Fibroblast of the aortic adventitia (primary cell): ENCODE measurements at regions not wholly inside any gene's neighbourhood (a gene's known extent, or its start where the extent isn't known, plus 50 kb on each side); places are given as distances from the start of the nearest gene placed in this dataset.
"Not testable (repeated sequence)": the region's sequence is repeated elsewhere in the genome, so short reads cannot be mapped to it uniquely, and the experiment has no call there.

Experiments
- DNase-seq: peaks from one replicate; pipeline ENCODE4 v3.0.0-alpha.2; 2010; ENCODE audit warnings: low read depth
- H3K4me3 ChIP-seq: 2 replicates; pipeline ENCODE4 v1.5.1; 2011; ENCODE audit warnings: low read depth, mild to moderate bottlenecking, control low read depth, low read length, moderate library complexity
- CTCF ChIP-seq: IDR thresholded peaks from 2 replicates; pipeline ENCODE4 v1.5.1; 2011; ENCODE audit warnings: mild to moderate bottlenecking, low read length, control low read depth, inconsistent platforms; ENCODE audit not compliant: insufficient read depth

DNA sequence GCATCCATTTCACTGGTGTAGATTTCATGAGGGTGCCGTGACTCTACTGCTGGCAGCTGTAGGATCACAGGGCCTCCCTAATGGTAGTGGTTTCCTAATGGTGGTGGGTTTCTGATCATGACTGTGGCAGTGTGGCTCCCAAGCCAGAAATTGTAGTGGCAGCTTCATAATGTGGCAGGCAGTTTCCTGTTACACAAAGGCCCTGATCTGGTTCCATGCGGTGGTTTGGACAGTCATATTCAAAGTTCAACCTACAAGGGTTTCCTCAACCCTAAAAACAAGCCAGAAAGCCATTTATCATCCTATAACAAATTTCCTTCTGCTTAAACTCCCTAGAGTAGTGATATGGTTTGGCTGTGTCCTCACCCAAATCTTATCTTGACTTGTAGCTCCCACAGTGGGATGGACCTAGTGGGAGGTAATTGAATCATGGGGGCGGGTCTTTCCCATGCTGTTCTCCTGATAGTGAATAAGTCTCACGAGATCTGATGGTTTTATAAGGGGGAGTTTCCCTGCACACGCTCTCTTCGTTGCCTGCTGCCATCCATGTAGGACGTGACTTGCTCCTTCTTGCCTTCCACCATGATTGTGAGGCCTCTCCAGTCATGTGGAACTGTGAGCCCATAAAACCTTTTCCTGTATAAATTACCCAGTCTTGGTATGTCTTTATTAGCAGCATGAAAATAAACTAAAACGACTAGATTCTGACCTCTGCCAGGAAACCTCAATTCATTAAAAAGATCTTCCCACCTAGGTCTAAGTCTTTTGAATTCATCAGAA, 257.1 kb downstream of the EFCAB11 start:
- no peak overlapping the region for H3K4me3 ChIP-seq
- no peak for TF ChIP-seq CTCF

DNA sequence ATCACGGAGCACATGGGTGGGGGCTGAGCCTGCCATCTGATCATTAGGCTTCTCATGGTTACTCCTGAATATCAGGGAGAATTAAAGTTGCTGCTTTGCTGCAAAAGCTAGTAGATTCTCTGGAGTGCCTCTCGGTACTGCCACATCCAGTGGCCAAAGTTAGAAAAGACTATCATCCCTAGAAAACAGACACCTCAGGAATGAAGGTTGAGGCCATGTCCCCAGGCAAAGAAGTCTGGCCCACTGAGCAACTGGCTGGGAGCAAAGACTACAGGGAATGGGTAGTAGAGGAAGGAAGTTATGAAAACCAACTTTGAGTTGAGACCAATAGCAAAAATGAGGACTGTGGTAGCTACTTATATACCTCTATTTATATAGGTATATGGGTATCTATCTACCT, 258.7 kb downstream of the EFCAB11 start:
- no peak for DNase-seq
- H3K4me3 ChIP-seq: no peak overlapping the region
- no peak for TF ChIP-seq CTCF

More for the DNA sequence above, 257.1 kb downstream of the EFCAB11 start:
- DNase-seq: no peak

DNA sequence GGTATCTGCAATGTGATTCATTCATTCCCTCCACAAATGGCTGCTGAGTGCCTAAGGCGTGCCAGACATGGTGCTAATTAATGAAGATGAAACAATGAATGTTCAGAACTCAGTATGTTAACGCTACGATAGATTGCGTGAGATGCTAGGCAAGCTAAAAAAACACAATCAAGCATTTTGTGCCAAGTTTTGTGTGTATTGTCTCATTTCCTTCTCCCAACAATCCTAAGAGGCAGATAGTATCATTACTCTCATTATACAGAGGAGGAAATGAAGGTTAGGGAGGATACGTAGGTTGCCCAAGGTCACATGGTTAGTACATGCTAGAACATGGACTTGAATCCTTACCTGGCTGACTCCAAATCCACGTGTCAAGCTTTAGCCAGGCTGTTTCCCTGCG, 264.4 kb downstream of the EFCAB11 start:
- no peak for DNase-seq
- H3K4me3 ChIP-seq: no peak overlapping the region
- no peak for TF ChIP-seq CTCF

GRCh38 chr14:89689711-89690110, 264.8 kb downstream of the EFCAB11 start:
- not testable (repeated sequence) for H3K4me3 ChIP-seq, DNase-seq

- no peak overlapping the region for H3K4me3 ChIP-seq
- TF ChIP-seq CTCF: no peak
- peak; percentile 22 for DNase-seq
These were observed 265.9 kb downstream of the EFCAB11 start for GRCh38 chr14:89688507-89689211.

DNA sequence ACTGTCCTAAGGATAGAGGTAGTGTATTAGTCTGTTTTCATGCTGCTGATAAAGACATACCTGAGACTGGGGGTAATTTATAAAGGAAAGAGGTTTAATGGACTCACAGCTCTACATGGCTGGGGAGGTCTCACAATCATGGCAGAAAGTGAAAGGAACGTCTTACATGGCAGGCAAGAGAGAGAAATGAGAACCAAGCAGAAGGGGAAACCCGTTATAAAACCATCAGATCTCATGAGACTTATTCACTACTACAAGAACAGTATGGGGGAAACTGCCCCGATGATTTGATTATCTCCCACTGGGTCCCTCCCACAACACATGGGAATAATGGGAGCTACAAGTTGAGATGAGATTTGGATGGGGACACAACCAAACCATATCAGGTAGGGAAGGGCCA, 267.4 kb downstream of the EFCAB11 start:
- not testable (repeated sequence) for DNase-seq

DNA sequence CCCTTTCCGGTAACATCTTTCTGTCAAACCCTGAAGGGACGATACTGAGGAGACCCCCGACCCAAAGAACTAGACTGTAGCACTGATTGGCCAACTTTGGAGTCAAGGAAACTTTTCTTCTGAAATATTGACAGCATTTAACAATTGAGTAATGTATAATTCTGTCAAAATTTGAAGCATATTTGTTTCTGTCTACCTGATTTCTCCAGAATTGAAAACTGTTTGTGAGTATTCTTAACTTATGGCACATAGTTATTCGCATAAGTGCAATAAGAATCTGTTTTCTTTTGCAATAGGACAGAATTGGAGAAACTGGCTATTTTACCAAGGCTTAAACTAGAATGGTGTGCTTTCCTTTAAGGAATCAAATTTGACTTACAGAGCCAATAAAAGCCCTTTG, 267.1 kb upstream of the FOXN3 start:
- no peak overlapping the region for H3K4me3 ChIP-seq
- no peak for TF ChIP-seq CTCF
- no peak for DNase-seq

More for the DNA sequence above, 267.4 kb downstream of the EFCAB11 start:
- H3K4me3 ChIP-seq: not testable (repeated sequence)
